HEK293T (cell line): ENCODE measurements at regions not wholly inside any gene's neighbourhood (a gene's known extent, or its start where the extent isn't known, plus 50 kb on each side); places are given as distances from the start of the nearest gene placed in this dataset.

ENCODE experiments used
- ELF4 ChIP-seq: fragments of 450-650 bp; IDR thresholded peaks from 2 replicates; pipeline ENCODE4 v1.6.1; 2017; ENCODE audit warnings: antibody characterized with exemption
- FOXM1 ChIP-seq: fragments of 450-650 bp; IDR thresholded peaks from 2 replicates; pipeline ENCODE4 v1.6.1; 2017; ENCODE audit warnings: mild to moderate bottlenecking, borderline replicate concordance
- ZNF384 ChIP-seq: fragments of 450-650 bp; IDR thresholded peaks from 2 replicates; pipeline ENCODE4 v1.6.1; 2016

DNA sequence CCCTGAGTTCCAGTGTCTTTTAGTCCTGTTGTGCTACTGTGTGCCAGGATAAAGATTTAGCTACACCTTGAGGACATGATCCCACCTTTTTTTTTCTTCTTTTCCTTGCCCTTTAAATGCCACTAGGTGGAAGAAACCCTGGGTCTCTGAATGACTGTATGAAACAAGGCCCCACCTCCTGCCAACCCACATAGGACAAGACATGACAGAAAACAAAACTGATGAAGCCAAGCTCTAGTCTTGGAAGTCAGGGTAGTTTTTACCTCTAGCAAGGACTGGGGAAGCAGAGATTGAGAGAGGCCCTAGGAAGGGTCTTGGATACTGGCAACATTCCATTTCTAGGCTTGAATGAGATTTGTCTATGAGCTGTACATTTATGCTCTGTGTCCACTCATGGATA, 410.7 kb downstream of the MIAT start:
- no peak for TF ChIP-seq FOXM1
- TF ChIP-seq ELF4, result no peak
- TF ChIP-seq ZNF384, result no peak
